ENCODE measurements at regions not wholly inside any gene's neighbourhood (a gene's known extent, or its start where the extent isn't known, plus 50 kb on each side); places are given as distances from the start of the nearest gene placed in this dataset.

GRCh38 chr5:62773460-62773859 lies 194.8 kb downstream of the LRRC70 start:
- no peaks in the 10 kb centered on the region for H3K79me2 ChIP-seq (ENCODE audit: insufficient read depth, low read length)
- no peaks in the 10 kb centered on the region for H3K27me3 ChIP-seq (ENCODE audit: insufficient read depth, low read length)
- H3K79me1 ChIP-seq (ENCODE audit: insufficient read depth, low read depth, low read length, poor library complexity, severe bottlenecking) = no peaks in the 10 kb centered on the region
- no peak overlapping the region for H2BK15ac ChIP-seq (ENCODE audit: low read depth, low read length)
- H3K27ac Mint-ChIP-seq = no peak overlapping the region
- H3K56ac ChIP-seq (ENCODE audit: insufficient read length, low read depth, low read length) = no peak overlapping the region
- no peaks in the 10 kb centered on the region for H3K4me1 Mint-ChIP-seq
- no peak overlapping the region for H4K8ac ChIP-seq (replicated peaks; ENCODE audit: insufficient read length, low read depth, low read length)
- H4K20me1 ChIP-seq (ENCODE audit: control insufficient read depth, insufficient read depth, insufficient read length) = no peaks in the 10 kb centered on the region
- no peak overlapping the region for H3T11ph ChIP-seq (ENCODE audit: low read length)
- no peak overlapping the region for H2BK120ac ChIP-seq (ENCODE audit: low read depth, low read length, poor library complexity, severe bottlenecking)
- TF ChIP-seq CTCF (conservative IDR thresholded peaks at IDR 0.05) = no peak
- H3K9ac ChIP-seq (ENCODE audit: extremely low read depth, insufficient read length, low read length) = no peak overlapping the region
- no peaks in the 10 kb centered on the region for H3K9me3 Mint-ChIP-seq
- no peaks in the 10 kb centered on the region for H3K9me3 ChIP-seq (ENCODE audit: control insufficient read depth, low read depth, low read length)
- H3K36me3 Mint-ChIP-seq (ENCODE audit: insufficient read depth in 1 of 3, low read depth in 3 of 3) = no peaks in the 10 kb centered on the region
- no peak overlapping the region for H2BK20ac ChIP-seq (ENCODE audit: low read depth, low read length, poor library complexity, severe bottlenecking)
- H3K4me2 ChIP-seq (ENCODE audit: insufficient read depth, insufficient read length, low read length) = no peak overlapping the region
- no peak overlapping the region for H3K18ac ChIP-seq (ENCODE audit: insufficient read length, low read depth, low read length)
- no peak overlapping the region for H2AK5ac ChIP-seq (ENCODE audit: insufficient read length, low read length)
- H3K4me1 ChIP-seq (ENCODE audit: insufficient read depth, low read length) = no peaks in the 10 kb centered on the region
- no CpG with 5 or more reads among the region's 3 CpGs for WGBS (ENCODE audit: extremely low coverage, insufficient read length, low lambda C conversion rate)
- H3K4me3 Mint-ChIP-seq = no peak overlapping the region
- no peaks in the 10 kb centered on the region for H3K27me3 Mint-ChIP-seq (ENCODE audit: low read depth)
- H4K91ac ChIP-seq (ENCODE audit: insufficient read length, low read depth, low read length) = no peak overlapping the region
- H2BK12ac ChIP-seq (ENCODE audit: insufficient read length, low read depth, low read length) = no peak overlapping the region
- no peak overlapping the region for H3K27ac ChIP-seq (ENCODE audit: insufficient read length, low read depth, low read length)
- H3K14ac ChIP-seq (ENCODE audit: insufficient read depth, low read length) = no peak overlapping the region
- H2AFZ ChIP-seq (ENCODE audit: low read length) = no peak overlapping the region
- H4K5ac ChIP-seq (ENCODE audit: insufficient read length, low read depth, low read length) = no peak overlapping the region
- no peak for DNase-seq
- H3K23ac ChIP-seq (ENCODE audit: insufficient read length, low read depth, low read length) = no peak overlapping the region
- H3K4ac ChIP-seq (ENCODE audit: low read depth, low read length) = no peak overlapping the region
- H2BK5ac ChIP-seq (ENCODE audit: insufficient read length, low read length) = no peak overlapping the region
- H3K23me2 ChIP-seq (ENCODE audit: insufficient read length, low read depth, low read length, poor library complexity, severe bottlenecking) = no peaks in the 10 kb centered on the region

Data from H9 (cell line).